SK-N-SH (cell line): ENCODE measurements at regions not wholly inside any gene's neighbourhood (a gene's known extent, or its start where the extent isn't known, plus 50 kb on each side); places are given as distances from the start of the nearest gene placed in this dataset.

Source experiments
- CHD2 ChIP-seq: fragments of 150-350 bp; IDR thresholded peaks from 2 replicates; pipeline ENCODE4 v1.6.1; 2018; ENCODE audit warnings: low read length; ENCODE audit not compliant: partially characterized antibody
- CTCF ChIP-seq: fragments of 200-600 bp; sonication (generic); IDR thresholded peaks from 2 replicates; pipeline ENCODE4 v1.6.1; 2017; ENCODE audit warnings: antibody characterized with exemption, mild to moderate bottlenecking, moderate library complexity
- EP300 ChIP-seq, 2 experiments: IDR thresholded peaks; 2 replicates each; pipeline versions ENCODE4 v1.4.0 to v1.6.1; 2012; ENCODE audit warnings: borderline replicate concordance in 1 of 2, low read depth in 1 of 2, low read length in 1 of 2
- EZH2phosphoT487 ChIP-seq: fragments of 200-600 bp; sonication (generic); IDR thresholded peaks from 2 replicates; pipeline ENCODE4 v1.6.1; 2017; ENCODE audit warnings: low read depth, mixed run types, mild to moderate bottlenecking, antibody characterized with exemption, moderate library complexity, borderline replicate concordance
- FOSL2 ChIP-seq: IDR thresholded peaks from 2 replicates; pipeline ENCODE4 v1.4.0; 2012; ENCODE audit warnings: low read depth, mild to moderate bottlenecking, moderate library complexity, borderline replicate concordance
- FOXJ3 ChIP-seq: sonication (generic); formaldehyde crosslinking; IDR thresholded peaks from 2 replicates; pipeline ENCODE4 v1.5.1; 2020; ENCODE audit warnings: mild to moderate bottlenecking, missing genetic modification reagents
- FOXM1 ChIP-seq: IDR thresholded peaks from 2 replicates; pipeline ENCODE4 v1.4.0; 2012; ENCODE audit warnings: low read depth, mild to moderate bottlenecking
- GABPA ChIP-seq: IDR thresholded peaks from 2 replicates; pipeline ENCODE4 v1.4.0; 2012; ENCODE audit warnings: low read depth, mild to moderate bottlenecking
- MAX ChIP-seq: IDR thresholded peaks from 2 replicates; pipeline ENCODE4 v1.4.0; 2012; ENCODE audit warnings: low read depth
- MEF2A ChIP-seq: IDR thresholded peaks from 2 replicates; pipeline ENCODE4 v1.4.0; 2012; ENCODE audit warnings: low read depth, borderline replicate concordance
- NFIC ChIP-seq: IDR thresholded peaks from 2 replicates; pipeline ENCODE4 v1.4.0; 2012; ENCODE audit warnings: borderline replicate concordance
- PBX3 ChIP-seq: IDR thresholded peaks from 2 replicates; pipeline ENCODE4; 2012
- POLR2AphosphoS5 ChIP-seq: IDR thresholded peaks from 2 replicates; pipeline ENCODE4 v1.6.1; 2012; ENCODE audit warnings: low read depth, low read length
- RCOR1 ChIP-seq: fragments of 150-350 bp; IDR thresholded peaks from 2 replicates; pipeline ENCODE4 v1.6.1; 2017; ENCODE audit warnings: antibody characterized with exemption, low read length
- SIN3A ChIP-seq: IDR thresholded peaks from 2 replicates; pipeline ENCODE4 v1.6.1; 2012; ENCODE audit warnings: low read depth, mild to moderate bottlenecking, low read length, moderate library complexity, borderline replicate concordance
- TAF1 ChIP-seq: IDR thresholded peaks from 2 replicates; pipeline ENCODE4 v1.6.1; 2012; ENCODE audit warnings: low read depth, mild to moderate bottlenecking, low read length, moderate library complexity, borderline replicate concordance
- TCF12 ChIP-seq: IDR thresholded peaks from 2 replicates; pipeline ENCODE4 v1.4.0; 2012
- USF2 ChIP-seq: fragments of 150-350 bp; IDR thresholded peaks from 2 replicates; pipeline ENCODE4 v1.6.1; 2017; ENCODE audit warnings: antibody characterized with exemption, low read length, low read depth, borderline replicate concordance
- YY1 ChIP-seq: IDR thresholded peaks from 2 replicates; pipeline ENCODE4 v1.4.0; 2012; ENCODE audit warnings: low read depth, mild to moderate bottlenecking

GRCh38 chr3:177906126-177906511 lies 630.1 kb upstream of the KCNMB2 start (continued):
- peak; percentile 57; the same call in 1 of the 2 replicates for TF ChIP-seq PBX3
- no peak for TF ChIP-seq YY1
- TF ChIP-seq TCF12, result peak; percentile 79
- peak; percentile 66; the same call in 1 of the 2 replicates for TF ChIP-seq FOSL2
- TF ChIP-seq MEF2A, result no peak
- TF ChIP-seq RCOR1, result no peak
- no peak for TF ChIP-seq USF2
- peak; percentile 54; the same call in 1 of the 2 replicates for TF ChIP-seq MAX
- no peak for TF ChIP-seq CHD2
- no peak for TF ChIP-seq FOXJ3 (CRISPR knock-in tag)
- TF ChIP-seq NFIC, result peak; percentile 88
- TF ChIP-seq TAF1, result no peak
- TF ChIP-seq FOXM1, result no peak
- TF ChIP-seq EZH2phosphoT487, result no peak
- peak; percentile 20; the same call in 1 of the 2 replicates for TF ChIP-seq CTCF
- peak in 1 of 2 experiments; percentile 87; a peak in 2 of 4 replicates for TF ChIP-seq EP300 (IDR thresholded peaks at IDR 0.05; ENCODE audit: borderline replicate concordance in 1 of 2, low read depth in 1 of 2, low read length in 1 of 2)
- TF ChIP-seq POLR2AphosphoS5, result no peak
- no peak for TF ChIP-seq GABPA
- no peak; the same call in 1 of the 2 replicates for TF ChIP-seq SIN3A
